Lower lobe of right lung (tissue), 2 donors: ENCODE measurements at regions not wholly inside any gene's neighbourhood (a gene's known extent, or its start where the extent isn't known, plus 50 kb on each side); places are given as distances from the start of the nearest gene placed in this dataset.
"Not testable (repeated sequence)": the region's sequence is repeated elsewhere in the genome, so short reads cannot be mapped to it uniquely, and the experiment has no call there.

Experiments
- ATAC-seq, 2 donors: fragments of 200-7000 bp; cut with Tn5 transposase; one replicate each; pipeline ENCODE4 v1.9.1; 2020 to 2022; ENCODE audit warnings: mild to moderate bottlenecking in 2 of 2, moderate library complexity in 2 of 2
- DNase-seq: peaks from one replicate; pipeline ENCODE4 v3.0.0-alpha.2; 2020
- H3K27ac ChIP-seq: fragments of 200-600 bp; one replicate; pipeline ENCODE4 v1.8.0; 2022
- H3K27me3 ChIP-seq: fragments of 200-600 bp; one replicate; pipeline ENCODE4 v1.8.0; 2022; ENCODE audit warnings: low read depth
- H3K36me3 ChIP-seq: fragments of 200-600 bp; one replicate; pipeline ENCODE4 v1.8.0; 2022; ENCODE audit warnings: mild to moderate bottlenecking
- H3K4me1 ChIP-seq: fragments of 200-600 bp; one replicate; pipeline ENCODE4 v1.8.0; 2022
- H3K4me3 ChIP-seq: fragments of 200-600 bp; one replicate; pipeline ENCODE4 v1.8.0; 2022; ENCODE audit warnings: mild to moderate bottlenecking
- H3K9me3 ChIP-seq: fragments of 200-600 bp; one replicate; pipeline ENCODE4 v1.8.0; 2022
- intact Hi-C: fragments of 100-400 bp; cut with DNase I; formaldehyde crosslinking; loops from one replicate; pipeline ENCODE4 v1.11.0; 2022
- TF ChIP-seq, protein P1 (sequence below): fragments of 200-600 bp; IDR thresholded peaks from one replicate; pipeline ENCODE4 v1.8.0; 2022; ENCODE audit warnings: antibody characterized with exemption, mild to moderate bottlenecking
- donor health status: DM: no; HTN: yes; CAD: no; lungs with severe emphysema.

DNA sequence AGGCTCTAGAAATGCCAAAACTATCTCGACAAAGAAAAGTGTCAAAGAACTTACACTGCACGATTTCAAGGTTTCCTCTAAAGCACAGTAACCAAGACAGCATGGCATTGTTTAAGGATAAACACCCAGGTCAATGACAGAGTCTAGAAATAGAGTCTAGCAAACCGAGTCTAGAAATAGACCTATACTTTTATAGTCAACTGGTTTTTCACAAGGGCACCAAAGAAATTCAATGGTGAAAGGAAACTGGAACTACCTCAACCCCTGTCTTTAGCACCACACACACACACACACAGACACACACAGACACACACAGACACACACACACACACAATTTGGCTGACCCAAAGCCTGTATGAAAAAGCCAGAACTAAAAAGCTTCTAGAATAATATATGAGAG is 67.1 kb upstream of the PGBD5 start:
- no peak overlapping the region for H3K4me3 ChIP-seq
- ATAC-seq, result no peak
- no peaks in the 10 kb centered on the region for H3K9me3 ChIP-seq
- TF ChIP-seq, protein P1, sequence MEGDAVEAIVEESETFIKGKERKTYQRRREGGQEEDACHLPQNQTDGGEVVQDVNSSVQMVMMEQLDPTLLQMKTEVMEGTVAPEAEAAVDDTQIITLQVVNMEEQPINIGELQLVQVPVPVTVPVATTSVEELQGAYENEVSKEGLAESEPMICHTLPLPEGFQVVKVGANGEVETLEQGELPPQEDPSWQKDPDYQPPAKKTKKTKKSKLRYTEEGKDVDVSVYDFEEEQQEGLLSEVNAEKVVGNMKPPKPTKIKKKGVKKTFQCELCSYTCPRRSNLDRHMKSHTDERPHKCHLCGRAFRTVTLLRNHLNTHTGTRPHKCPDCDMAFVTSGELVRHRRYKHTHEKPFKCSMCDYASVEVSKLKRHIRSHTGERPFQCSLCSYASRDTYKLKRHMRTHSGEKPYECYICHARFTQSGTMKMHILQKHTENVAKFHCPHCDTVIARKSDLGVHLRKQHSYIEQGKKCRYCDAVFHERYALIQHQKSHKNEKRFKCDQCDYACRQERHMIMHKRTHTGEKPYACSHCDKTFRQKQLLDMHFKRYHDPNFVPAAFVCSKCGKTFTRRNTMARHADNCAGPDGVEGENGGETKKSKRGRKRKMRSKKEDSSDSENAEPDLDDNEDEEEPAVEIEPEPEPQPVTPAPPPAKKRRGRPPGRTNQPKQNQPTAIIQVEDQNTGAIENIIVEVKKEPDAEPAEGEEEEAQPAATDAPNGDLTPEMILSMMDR, result no peak
- no peak for DNase-seq
- no peaks in the 10 kb centered on the region for H3K36me3 ChIP-seq
- intact Hi-C loops, result no loop called here
- no peaks in the 10 kb centered on the region for H3K27me3 ChIP-seq
- no peak overlapping the region for H3K27ac ChIP-seq
- H3K4me1 ChIP-seq, result no peaks in the 10 kb centered on the region

DNA sequence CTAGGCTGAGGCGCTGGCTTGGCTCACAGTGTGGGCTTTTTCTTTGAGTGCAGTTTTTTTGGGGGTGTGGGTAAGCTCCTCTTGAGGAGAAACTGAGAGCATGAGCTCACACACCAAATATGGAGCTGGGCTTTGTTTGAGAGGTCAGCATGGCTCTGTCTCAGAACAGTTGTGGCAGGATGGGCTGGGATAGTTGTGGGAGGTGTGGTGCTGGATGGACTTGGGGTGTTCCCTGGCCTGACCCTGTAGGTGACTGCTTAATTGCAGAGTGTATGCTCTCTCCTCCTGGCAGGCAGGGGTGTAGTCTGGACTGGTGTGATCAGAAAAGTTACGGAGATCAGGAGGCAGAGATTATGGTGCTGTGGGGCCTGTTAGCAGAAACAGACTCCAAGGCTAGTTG is 64.3 kb upstream of the PGBD5 start:
- intact Hi-C loops, result no loop called here
- DNase-seq (no peak), ATAC-seq (no peak)
- TF ChIP-seq, protein P1, result no peak
- no peak overlapping the region for H3K27ac ChIP-seq
- no peaks in the 10 kb centered on the region for H3K9me3 ChIP-seq
- H3K27me3 ChIP-seq, result no peaks in the 10 kb centered on the region
- H3K4me3 ChIP-seq, result no peak overlapping the region
- no peaks in the 10 kb centered on the region for H3K36me3 ChIP-seq
- no peaks in the 10 kb centered on the region for H3K4me1 ChIP-seq

DNA sequence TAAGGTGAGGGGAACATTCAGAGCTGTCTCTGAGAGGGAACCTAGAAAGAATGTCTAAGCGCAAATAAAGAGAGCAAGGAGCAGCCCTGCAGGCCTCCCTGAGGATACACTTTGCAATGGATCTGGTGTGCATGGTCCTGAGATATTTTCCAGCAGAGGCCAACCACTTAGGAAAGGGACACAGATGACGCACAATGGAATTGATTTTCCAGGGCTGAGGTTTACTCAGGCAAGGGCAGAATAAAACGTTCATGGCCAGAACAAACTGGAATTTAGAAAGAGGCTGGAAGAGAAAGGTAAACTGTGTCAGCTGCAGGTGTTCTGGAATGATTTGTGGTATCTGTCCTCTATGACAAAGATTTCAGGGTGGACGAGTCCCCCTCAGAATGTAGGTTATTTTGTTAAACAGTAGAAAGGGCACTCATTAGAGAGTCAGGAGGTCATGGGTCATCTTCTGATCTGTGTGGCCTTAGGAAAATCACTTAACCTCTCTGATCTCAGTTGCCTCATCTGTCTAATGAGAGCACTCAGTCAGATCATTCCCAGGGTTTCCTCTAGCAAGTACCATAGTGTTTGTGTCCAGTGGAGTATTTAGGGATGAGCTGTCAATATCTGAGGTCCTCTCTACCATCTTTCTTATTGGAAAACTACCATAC is 61.8 kb upstream of the PGBD5 start:
- Histone ChIP-seq H3K27ac (no peak overlapping the region), H3K27me3 (no peaks in the 10 kb centered on the region), H3K9me3 (no peaks in the 10 kb centered on the region), H3K4me3 (no peak overlapping the region), H3K36me3 (no peaks in the 10 kb centered on the region), H3K4me1 (no peaks in the 10 kb centered on the region)
- TF ChIP-seq, protein P1, result no peak
- DNase-seq (no peak), ATAC-seq (no peak)
- intact Hi-C loops, result no loop called here

DNA sequence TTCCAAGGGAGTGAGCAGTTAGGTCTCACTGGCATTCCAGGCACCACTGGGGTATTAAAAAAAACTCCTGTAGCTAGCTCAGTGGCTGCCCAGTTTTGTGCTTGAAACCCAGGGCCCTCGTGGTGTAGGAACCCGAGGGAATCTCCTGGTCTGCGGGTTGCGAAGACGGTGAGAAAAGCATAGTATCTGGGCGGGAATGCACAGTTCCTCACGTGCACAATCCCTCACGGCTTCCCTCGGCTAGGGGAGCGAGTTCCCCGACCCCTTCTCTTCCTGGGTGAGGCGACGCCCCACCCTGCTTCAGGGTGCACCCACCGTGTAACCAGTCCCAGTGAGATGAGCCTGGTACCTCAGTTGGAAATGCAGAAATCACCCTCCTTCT is 50.5 kb upstream of the PGBD5 start:
- Histone ChIP-seq H3K36me3 (no peaks in the 10 kb centered on the region), H3K27me3 (peaks cover 7% of the 10 kb centered on the region), H3K27ac (no peak overlapping the region), H3K9me3 (no peaks in the 10 kb centered on the region), H3K4me1 (no peaks in the 10 kb centered on the region), H3K4me3 (no peak overlapping the region)
- ATAC-seq, result no peak
- DNase-seq, result no peak
- TF ChIP-seq, protein P1, result no peak
- intact Hi-C loops, result no loop called here

DNA sequence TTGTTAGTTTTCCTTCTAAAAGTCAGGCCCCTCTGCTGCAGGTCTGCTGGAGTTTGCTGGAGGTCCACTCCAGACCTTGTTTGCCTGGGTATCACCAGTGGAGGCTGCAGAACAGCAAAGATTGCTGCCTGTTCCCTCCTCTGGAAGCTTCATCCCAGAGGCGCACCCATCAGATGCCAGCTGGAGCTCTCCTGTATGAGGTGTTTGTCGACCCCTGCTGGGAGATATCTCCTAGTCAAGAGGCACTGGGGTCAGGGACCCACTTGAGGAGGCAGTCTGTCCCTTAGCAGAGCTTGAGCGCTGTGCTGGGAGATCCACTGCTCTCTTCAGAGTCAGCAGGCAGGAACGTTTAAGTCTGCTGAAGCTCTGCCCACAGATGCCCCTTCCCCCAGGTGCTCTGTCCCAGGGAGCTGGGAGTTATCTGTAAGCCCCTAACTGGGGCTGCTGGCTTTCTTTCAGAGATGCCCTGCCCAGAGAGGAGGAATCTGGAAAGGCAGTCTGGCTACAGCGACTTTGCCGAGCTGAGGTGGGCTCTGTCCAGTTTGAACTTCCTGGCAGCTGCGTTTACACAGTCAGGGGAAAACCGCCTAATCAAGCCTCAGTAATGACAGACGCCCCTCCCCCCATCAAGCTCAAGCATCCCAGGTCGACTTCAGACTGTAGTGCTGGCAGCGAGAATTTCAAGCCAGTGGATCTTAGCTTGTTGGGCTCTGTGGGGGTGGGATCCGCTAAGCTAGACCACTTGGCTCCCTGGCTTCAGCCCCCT is 49.9 kb upstream of the PGBD5 start:
- H3K36me3 ChIP-seq, H3K27me3 ChIP-seq, H3K4me1 ChIP-seq, H3K9me3 ChIP-seq, ATAC-seq, H3K4me3 ChIP-seq, DNase-seq, intact Hi-C loops, H3K27ac ChIP-seq: not testable (repeated sequence)
